SK-N-SH (cell line): ENCODE measurements at regions not wholly inside any gene's neighbourhood (a gene's known extent, or its start where the extent isn't known, plus 50 kb on each side); places are given as distances from the start of the nearest gene placed in this dataset.

Experiments
- CTCF ChIA-PET: fragments of 300-600, 350-600 bp; formaldehyde crosslinking; extraction: SDS; loops from one replicate; lab custom pipeline; 2021; lab: Yijun Ruan, JAX
- POLR2A ChIA-PET: fragments of 350-600 bp; sonication (Branson Sonifier 250); formaldehyde crosslinking; extraction: SDS; loops from one replicate; lab custom pipeline; 2020; ENCODE audit warnings: antibody characterized with exemption, inconsistent platforms; lab: Yijun Ruan, JAX
- DNase-seq: peaks from one replicate; pipeline ENCODE4 v3.0.0; 2012
- H2AFZ ChIP-seq: fragments of 200-600 bp; sonication (generic); 2 replicates; pipeline ENCODE4 v1.8.1; 2016; ENCODE audit warnings: antibody characterized with exemption, mild to moderate bottlenecking, low read depth
- H3F3A ChIP-seq: fragments of 200-600 bp; sonication (generic); replicated peaks from 2 replicates; pipeline ENCODE3; 2016; ENCODE audit warnings: antibody characterized with exemption, mild to moderate bottlenecking; ENCODE audit not compliant: insufficient read depth
- H3K27ac ChIP-seq, 2 experiments: fragments of 200-500 bp in 1 of 2; fragments of 200-600 bp in 1 of 2; sonication (Bioruptor generic) in 1 of 2; sonication (generic), shearing (Covaris generic) in 1 of 2; 2 replicates each; pipeline versions ENCODE4 v1.5.1 to v1.6.1; 2014 to 2016; ENCODE audit warnings: low read depth in 2 of 2, inconsistent platforms in 1 of 2, low read length in 1 of 2, mild to moderate bottlenecking in 1 of 2, mixed read lengths in 1 of 2
- H3K27me3 ChIP-seq: fragments of 200-600 bp; sonication (generic), shearing (Covaris generic); 2 replicates; pipeline ENCODE4 v1.6.1; 2016; ENCODE audit warnings: mixed run types; ENCODE audit not compliant: insufficient read depth
- H3K36me3 ChIP-seq, 2 experiments: fragments of 200-500 bp in 1 of 2; fragments of 200-600 bp in 1 of 2; sonication (Bioruptor generic) in 1 of 2; sonication (generic) in 1 of 2; replicated peaks in 1 of 2; 2 replicates each; pipeline versions ENCODE3 to v1.5.1; 2014 to 2016; ENCODE audit warnings: low read length in 1 of 2, mild to moderate bottlenecking in 1 of 2; ENCODE audit not compliant: insufficient read depth in 2 of 2, control insufficient read depth in 1 of 2
- H3K4me1 ChIP-seq, 2 experiments: fragments of 200-500 bp in 1 of 2; fragments of 200-600 bp in 1 of 2; sonication (Bioruptor generic) in 1 of 2; sonication (generic), shearing (Covaris generic) in 1 of 2; 2 replicates each; pipeline versions ENCODE4 v1.5.1 to v1.6.1; 2014 to 2016; ENCODE audit warnings: low read depth in 1 of 2, low read length in 1 of 2, mixed run types in 1 of 2; ENCODE audit not compliant: insufficient read depth in 2 of 2, control insufficient read depth in 1 of 2
- H3K4me2 ChIP-seq: fragments of 200-600 bp; sonication (generic), shearing (Covaris generic); 2 replicates; pipeline ENCODE4 v1.6.1; 2017; ENCODE audit warnings: mixed run types
- H3K4me3 ChIP-seq, 2 experiments: fragments of 200-500 bp in 1 of 2; fragments of 200-600 bp in 1 of 2; sonication (Bioruptor generic) in 1 of 2; sonication (generic), shearing (Covaris generic) in 1 of 2; 2 replicates each; pipeline versions ENCODE4 v1.5.1 to v1.8.1; 2014 to 2016; ENCODE audit warnings: low read depth in 2 of 2, inconsistent platforms in 1 of 2, low read length in 1 of 2, mild to moderate bottlenecking in 1 of 2, mixed read lengths in 1 of 2, moderate library complexity in 1 of 2
- H3K79me2 ChIP-seq: fragments of 200-600 bp; sonication (generic); 2 replicates; pipeline ENCODE4 v1.8.1; 2017; ENCODE audit warnings: mild to moderate bottlenecking; ENCODE audit not compliant: insufficient read depth
- H3K9ac ChIP-seq: fragments of 200-600 bp; sonication (generic); 2 replicates; pipeline ENCODE4 v1.6.1; 2017; ENCODE audit warnings: mixed run types
- H3K9me2 ChIP-seq: fragments of 200-600 bp; sonication (generic); 2 replicates; pipeline ENCODE4 v1.6.1; 2017; ENCODE audit warnings: mixed run types
- H3K9me3 ChIP-seq: fragments of 200-600 bp; sonication (generic); 2 replicates; pipeline ENCODE4 v1.6.1; 2017; ENCODE audit warnings: mixed run types, mild to moderate bottlenecking, moderate library complexity
- H4K20me1 ChIP-seq: fragments of 200-600 bp; sonication (generic); 2 replicates; pipeline ENCODE4 v1.6.1; 2017; ENCODE audit warnings: mild to moderate bottlenecking, mixed run types; ENCODE audit not compliant: insufficient read depth
- ELF1 ChIP-seq: IDR thresholded peaks from 2 replicates; pipeline ENCODE4 v1.4.0; 2012
- EZH2phosphoT487 ChIP-seq: fragments of 200-600 bp; sonication (generic); IDR thresholded peaks from 2 replicates; pipeline ENCODE4 v1.6.1; 2017; ENCODE audit warnings: low read depth, mixed run types, mild to moderate bottlenecking, antibody characterized with exemption, moderate library complexity, borderline replicate concordance
- FOXJ3 ChIP-seq: sonication (generic); formaldehyde crosslinking; IDR thresholded peaks from 2 replicates; pipeline ENCODE4 v1.5.1; 2020; ENCODE audit warnings: mild to moderate bottlenecking, missing genetic modification reagents
- NFIC ChIP-seq: IDR thresholded peaks from 2 replicates; pipeline ENCODE4 v1.4.0; 2012; ENCODE audit warnings: borderline replicate concordance
- NRF1 ChIP-seq: IDR thresholded peaks from 2 replicates; pipeline ENCODE4 v1.6.1; 2012; ENCODE audit warnings: low read depth, mild to moderate bottlenecking, low read length
- RAD21 ChIP-seq: IDR thresholded peaks from 2 replicates; pipeline ENCODE4 v1.6.1; 2012; ENCODE audit warnings: mild to moderate bottlenecking, low read length
- RFX5 ChIP-seq: IDR thresholded peaks from 2 replicates; pipeline ENCODE4 v1.6.1; 2012; ENCODE audit warnings: mild to moderate bottlenecking, improper control_type of control experiment, low read length
- RXRA ChIP-seq: IDR thresholded peaks from 2 replicates; pipeline ENCODE4 v1.4.0; 2012; ENCODE audit warnings: low read depth, mild to moderate bottlenecking, borderline replicate concordance
- YY1 ChIP-seq: IDR thresholded peaks from 2 replicates; pipeline ENCODE4 v1.4.0; 2012; ENCODE audit warnings: low read depth, mild to moderate bottlenecking
- WGBS: methylation state at CpG from one replicate; pipeline ENCODE4 v1.1.6; 2017; ENCODE audit warnings: low lambda C conversion rate; 5-methylcytosine and 5-hydroxymethylcytosine counted together
- TF ChIP-seq, protein P1 (sequence below): IDR thresholded peaks from 2 replicates; pipeline ENCODE4 v1.6.1; 2012; ENCODE audit warnings: mild to moderate bottlenecking, low read depth, low read length, moderate library complexity
- TF ChIP-seq, protein P2 (sequence below): fragments of 200-600 bp; sonication (generic); IDR thresholded peaks from 2 replicates; pipeline ENCODE4 v1.6.1; 2017; ENCODE audit warnings: antibody characterized with exemption, mild to moderate bottlenecking, moderate library complexity
- TF ChIP-seq, protein P3 (sequence below): IDR thresholded peaks from 2 replicates; pipeline ENCODE4; 2012

- TF ChIP-seq, protein P1, sequence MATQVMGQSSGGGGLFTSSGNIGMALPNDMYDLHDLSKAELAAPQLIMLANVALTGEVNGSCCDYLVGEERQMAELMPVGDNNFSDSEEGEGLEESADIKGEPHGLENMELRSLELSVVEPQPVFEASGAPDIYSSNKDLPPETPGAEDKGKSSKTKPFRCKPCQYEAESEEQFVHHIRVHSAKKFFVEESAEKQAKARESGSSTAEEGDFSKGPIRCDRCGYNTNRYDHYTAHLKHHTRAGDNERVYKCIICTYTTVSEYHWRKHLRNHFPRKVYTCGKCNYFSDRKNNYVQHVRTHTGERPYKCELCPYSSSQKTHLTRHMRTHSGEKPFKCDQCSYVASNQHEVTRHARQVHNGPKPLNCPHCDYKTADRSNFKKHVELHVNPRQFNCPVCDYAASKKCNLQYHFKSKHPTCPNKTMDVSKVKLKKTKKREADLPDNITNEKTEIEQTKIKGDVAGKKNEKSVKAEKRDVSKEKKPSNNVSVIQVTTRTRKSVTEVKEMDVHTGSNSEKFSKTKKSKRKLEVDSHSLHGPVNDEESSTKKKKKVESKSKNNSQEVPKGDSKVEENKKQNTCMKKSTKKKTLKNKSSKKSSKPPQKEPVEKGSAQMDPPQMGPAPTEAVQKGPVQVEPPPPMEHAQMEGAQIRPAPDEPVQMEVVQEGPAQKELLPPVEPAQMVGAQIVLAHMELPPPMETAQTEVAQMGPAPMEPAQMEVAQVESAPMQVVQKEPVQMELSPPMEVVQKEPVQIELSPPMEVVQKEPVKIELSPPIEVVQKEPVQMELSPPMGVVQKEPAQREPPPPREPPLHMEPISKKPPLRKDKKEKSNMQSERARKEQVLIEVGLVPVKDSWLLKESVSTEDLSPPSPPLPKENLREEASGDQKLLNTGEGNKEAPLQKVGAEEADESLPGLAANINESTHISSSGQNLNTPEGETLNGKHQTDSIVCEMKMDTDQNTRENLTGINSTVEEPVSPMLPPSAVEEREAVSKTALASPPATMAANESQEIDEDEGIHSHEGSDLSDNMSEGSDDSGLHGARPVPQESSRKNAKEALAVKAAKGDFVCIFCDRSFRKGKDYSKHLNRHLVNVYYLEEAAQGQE, result no peak
- TF ChIP-seq YY1 (no peak), ELF1 (no peak)
Observed at GRCh38 chr17:77369544-77369971, 228.8 kb downstream of the SEC14L1 start (continued).

- Histone ChIP-seq H4K20me1 (peaks cover 12% of the 10 kb centered on the region), H3K9ac (no peak overlapping the region), H3F3A (peaks cover 33% of the 10 kb centered on the region), H3K4me3 (no peak overlapping the region), H3K4me2 (no peak overlapping the region), H3K27me3 (no peaks in the 10 kb centered on the region), H3K9me2 (no peaks in the 10 kb centered on the region), H3K27ac (peak overlapping the region in 1 of 2 experiments; percentile 7; a peak in 1 of 4 replicates), H2AFZ (no peak overlapping the region), H3K9me3 (no peaks in the 10 kb centered on the region), H3K79me2 (peaks cover 47% of the 10 kb centered on the region), H3K36me3 (no peaks in the 10 kb centered on the region), H3K4me1 (peaks cover 38 to 62% of the 10 kb centered on the region in 2 experiments)
- CTCF ChIA-PET, result interaction anchor here (0.6 to 2.6 kb wide), 7 partner anchors 11 to 59 kb away, joined by 3 to 11 read pairs (median 3); no protein-coding TSS in a partner anchor
- no peak for DNase-seq
- TF ChIP-seq ELF1, result no peak
- WGBS, result 85% methylated on average over 5 of the region's 5 CpGs
- POLR2A ChIA-PET, result interaction anchor here (0.8 to 0.9 kb wide), 2 partner anchors 19 to 30 kb away, joined by 3 read pairs; no protein-coding TSS in a partner anchor
Observed at GRCh38 chr17:77370586-77370985, 229.8 kb downstream of the SEC14L1 start.

DNA sequence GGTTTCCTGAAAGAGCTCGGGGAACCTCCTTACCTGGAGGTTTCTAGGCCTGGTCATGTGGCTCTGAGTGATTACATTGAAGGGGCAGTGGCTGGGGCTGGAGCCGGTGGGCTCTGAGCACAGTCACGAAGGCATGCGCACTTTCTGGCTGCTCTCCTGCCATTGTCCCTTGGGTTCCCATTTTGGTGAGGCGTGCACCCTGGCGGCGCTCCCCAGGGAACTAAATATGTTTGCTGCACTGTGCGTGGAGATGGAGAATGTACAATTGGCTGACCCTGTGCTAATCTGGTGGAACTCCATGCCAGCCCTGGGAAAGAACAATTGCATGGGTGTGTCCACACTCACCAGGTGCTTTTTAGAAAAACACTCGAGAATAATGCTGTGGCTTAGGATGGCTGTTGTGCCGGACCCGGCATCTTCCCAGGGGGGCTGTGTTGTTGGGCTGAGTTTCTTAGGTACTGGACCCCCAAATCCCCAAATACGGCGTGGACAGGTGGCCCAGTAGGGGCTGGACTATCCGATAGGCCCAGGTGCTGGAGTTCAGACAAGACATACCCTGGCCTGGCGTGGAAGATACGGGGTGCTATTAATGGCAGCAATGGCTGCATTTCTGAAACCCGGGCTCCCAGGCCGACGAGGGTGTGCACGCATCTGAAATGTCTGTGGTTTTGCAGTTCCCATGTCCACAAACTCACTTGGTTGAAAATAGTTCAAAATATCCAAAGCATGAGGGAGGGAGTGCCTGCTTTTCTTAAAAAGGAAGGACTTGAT lies 230.5 kb downstream of the SEC14L1 start:
- peaks cover 50% of the 10 kb centered on the region for H3K79me2 ChIP-seq
- H3F3A ChIP-seq, result peaks cover 29% of the 10 kb centered on the region
- no peak overlapping the region for H3K9ac ChIP-seq
- no peak overlapping the region for H3K4me2 ChIP-seq
- H3K27ac ChIP-seq, result peak overlapping the region in 1 of 2 experiments; percentile 100; a peak in 2 of 4 replicates
- no peak for DNase-seq
- H2AFZ ChIP-seq, result no peak overlapping the region
- no peaks in the 10 kb centered on the region for H3K27me3 ChIP-seq
- peaks cover 38 to 62% of the 10 kb centered on the region in 2 experiments for H3K4me1 ChIP-seq
- H3K9me3 ChIP-seq, result no peaks in the 10 kb centered on the region
- ChIA-PET CTCF (interaction anchor here (1.0 to 2.6 kb wide), 5 partner anchors 12 to 59 kb away, joined by 3 to 11 read pairs (median 7); no protein-coding TSS in a partner anchor), POLR2A (interaction anchor here (0.8 kb wide), 1 partner anchor 30 kb away, joined by 3 read pairs; no protein-coding TSS in a partner anchor)
- no peaks in the 10 kb centered on the region for H3K9me2 ChIP-seq
- WGBS, result 96% methylated on average over 20 of the region's 20 CpGs
- no peak overlapping the region for H3K4me3 ChIP-seq
- H4K20me1 ChIP-seq, result peaks cover 19% of the 10 kb centered on the region
- H3K36me3 ChIP-seq, result no peaks in the 10 kb centered on the region
- TF ChIP-seq RFX5 (no peak), RXRA (no peak), FOXJ3 (CRISPR knock-in tag) (no peak), NRF1 (no peak), EZH2phosphoT487 (no peak), RAD21 (no peak), NFIC (no peak), YY1 (no peak), ELF1 (no peak)
- TF ChIP-seq, protein P2, sequence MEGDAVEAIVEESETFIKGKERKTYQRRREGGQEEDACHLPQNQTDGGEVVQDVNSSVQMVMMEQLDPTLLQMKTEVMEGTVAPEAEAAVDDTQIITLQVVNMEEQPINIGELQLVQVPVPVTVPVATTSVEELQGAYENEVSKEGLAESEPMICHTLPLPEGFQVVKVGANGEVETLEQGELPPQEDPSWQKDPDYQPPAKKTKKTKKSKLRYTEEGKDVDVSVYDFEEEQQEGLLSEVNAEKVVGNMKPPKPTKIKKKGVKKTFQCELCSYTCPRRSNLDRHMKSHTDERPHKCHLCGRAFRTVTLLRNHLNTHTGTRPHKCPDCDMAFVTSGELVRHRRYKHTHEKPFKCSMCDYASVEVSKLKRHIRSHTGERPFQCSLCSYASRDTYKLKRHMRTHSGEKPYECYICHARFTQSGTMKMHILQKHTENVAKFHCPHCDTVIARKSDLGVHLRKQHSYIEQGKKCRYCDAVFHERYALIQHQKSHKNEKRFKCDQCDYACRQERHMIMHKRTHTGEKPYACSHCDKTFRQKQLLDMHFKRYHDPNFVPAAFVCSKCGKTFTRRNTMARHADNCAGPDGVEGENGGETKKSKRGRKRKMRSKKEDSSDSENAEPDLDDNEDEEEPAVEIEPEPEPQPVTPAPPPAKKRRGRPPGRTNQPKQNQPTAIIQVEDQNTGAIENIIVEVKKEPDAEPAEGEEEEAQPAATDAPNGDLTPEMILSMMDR, result no peak
- TF ChIP-seq, protein P1, result no peak
- TF ChIP-seq, protein P3, sequence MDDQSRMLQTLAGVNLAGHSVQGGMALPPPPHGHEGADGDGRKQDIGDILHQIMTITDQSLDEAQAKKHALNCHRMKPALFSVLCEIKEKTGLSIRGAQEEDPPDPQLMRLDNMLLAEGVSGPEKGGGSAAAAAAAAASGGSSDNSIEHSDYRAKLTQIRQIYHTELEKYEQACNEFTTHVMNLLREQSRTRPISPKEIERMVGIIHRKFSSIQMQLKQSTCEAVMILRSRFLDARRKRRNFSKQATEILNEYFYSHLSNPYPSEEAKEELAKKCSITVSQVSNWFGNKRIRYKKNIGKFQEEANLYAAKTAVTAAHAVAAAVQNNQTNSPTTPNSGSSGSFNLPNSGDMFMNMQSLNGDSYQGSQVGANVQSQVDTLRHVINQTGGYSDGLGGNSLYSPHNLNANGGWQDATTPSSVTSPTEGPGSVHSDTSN, result no peak
